ENCODE measurements at regions not wholly inside any gene's neighbourhood (a gene's known extent, or its start where the extent isn't known, plus 50 kb on each side); places are given as distances from the start of the nearest gene placed in this dataset.
"Not testable (repeated sequence)": the region's sequence is repeated elsewhere in the genome, so short reads cannot be mapped to it uniquely, and the experiment has no call there.

DNA sequence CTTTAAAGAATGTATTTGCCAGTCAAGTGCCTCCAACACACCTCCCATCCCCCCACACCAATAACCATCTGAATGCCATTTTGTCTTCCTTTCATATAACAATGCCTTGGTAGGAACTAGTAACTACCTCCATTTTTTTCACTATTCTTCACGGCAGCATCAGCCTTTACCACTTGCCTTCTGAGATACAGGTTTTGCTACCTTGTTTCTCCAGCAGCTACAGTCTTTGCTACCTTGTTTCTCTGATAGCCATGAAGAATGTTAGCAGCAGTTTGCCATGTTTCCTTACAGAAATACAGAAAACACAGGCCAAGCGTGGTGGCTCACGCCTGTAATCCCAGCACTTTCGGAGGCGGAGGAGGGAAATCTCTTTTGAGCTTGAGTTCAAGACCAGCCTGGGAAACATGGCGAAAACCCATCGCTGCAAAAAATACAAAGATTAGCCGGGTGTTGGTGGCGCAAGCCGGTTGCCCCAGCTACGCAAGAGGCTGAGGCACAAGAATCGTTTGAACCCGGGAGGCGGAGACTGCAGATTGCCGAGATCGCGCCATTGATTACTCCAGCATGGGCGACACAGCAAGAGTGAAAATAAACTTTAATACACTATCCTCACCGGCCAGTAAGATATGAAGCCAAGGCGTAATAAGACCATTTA, 100.9 kb downstream of the HFE start:
- TF ChIP-seq, protein P1, sequence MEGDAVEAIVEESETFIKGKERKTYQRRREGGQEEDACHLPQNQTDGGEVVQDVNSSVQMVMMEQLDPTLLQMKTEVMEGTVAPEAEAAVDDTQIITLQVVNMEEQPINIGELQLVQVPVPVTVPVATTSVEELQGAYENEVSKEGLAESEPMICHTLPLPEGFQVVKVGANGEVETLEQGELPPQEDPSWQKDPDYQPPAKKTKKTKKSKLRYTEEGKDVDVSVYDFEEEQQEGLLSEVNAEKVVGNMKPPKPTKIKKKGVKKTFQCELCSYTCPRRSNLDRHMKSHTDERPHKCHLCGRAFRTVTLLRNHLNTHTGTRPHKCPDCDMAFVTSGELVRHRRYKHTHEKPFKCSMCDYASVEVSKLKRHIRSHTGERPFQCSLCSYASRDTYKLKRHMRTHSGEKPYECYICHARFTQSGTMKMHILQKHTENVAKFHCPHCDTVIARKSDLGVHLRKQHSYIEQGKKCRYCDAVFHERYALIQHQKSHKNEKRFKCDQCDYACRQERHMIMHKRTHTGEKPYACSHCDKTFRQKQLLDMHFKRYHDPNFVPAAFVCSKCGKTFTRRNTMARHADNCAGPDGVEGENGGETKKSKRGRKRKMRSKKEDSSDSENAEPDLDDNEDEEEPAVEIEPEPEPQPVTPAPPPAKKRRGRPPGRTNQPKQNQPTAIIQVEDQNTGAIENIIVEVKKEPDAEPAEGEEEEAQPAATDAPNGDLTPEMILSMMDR (IDR thresholded peaks at IDR 0.05; ENCODE audit: control insufficient read depth, insufficient read depth, low read depth, low read length, missing control alignments), result no peak
- H3K4me3 ChIP-seq (ENCODE audit: control insufficient read depth, low read depth, low read length), result peak overlapping the region; percentile 58
- no peak for DNase-seq (ENCODE audit: low read depth)

DNA sequence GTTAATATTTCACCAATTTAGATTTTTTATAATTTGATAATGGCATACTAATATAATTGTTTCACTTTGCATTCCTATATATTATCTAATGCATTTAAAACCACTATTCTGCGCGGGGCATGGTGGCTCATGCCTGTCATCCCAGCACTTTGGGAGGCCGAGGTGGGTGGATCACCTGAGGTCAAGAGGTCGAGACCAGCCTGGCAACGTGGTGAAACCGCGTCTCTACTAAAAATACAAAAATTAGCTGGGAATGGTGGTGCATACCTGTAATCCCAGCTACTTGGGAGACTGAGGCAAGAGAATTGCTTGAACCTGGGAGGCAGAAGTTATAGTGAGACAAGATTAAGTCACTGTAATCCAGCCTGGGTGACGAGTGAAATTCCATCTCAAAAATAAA, 104.3 kb downstream of the HFE start:
- DNase-seq (ENCODE audit: low read depth); H3K4me3 ChIP-seq (ENCODE audit: control insufficient read depth, low read depth, low read length): not testable (repeated sequence)

DNA sequence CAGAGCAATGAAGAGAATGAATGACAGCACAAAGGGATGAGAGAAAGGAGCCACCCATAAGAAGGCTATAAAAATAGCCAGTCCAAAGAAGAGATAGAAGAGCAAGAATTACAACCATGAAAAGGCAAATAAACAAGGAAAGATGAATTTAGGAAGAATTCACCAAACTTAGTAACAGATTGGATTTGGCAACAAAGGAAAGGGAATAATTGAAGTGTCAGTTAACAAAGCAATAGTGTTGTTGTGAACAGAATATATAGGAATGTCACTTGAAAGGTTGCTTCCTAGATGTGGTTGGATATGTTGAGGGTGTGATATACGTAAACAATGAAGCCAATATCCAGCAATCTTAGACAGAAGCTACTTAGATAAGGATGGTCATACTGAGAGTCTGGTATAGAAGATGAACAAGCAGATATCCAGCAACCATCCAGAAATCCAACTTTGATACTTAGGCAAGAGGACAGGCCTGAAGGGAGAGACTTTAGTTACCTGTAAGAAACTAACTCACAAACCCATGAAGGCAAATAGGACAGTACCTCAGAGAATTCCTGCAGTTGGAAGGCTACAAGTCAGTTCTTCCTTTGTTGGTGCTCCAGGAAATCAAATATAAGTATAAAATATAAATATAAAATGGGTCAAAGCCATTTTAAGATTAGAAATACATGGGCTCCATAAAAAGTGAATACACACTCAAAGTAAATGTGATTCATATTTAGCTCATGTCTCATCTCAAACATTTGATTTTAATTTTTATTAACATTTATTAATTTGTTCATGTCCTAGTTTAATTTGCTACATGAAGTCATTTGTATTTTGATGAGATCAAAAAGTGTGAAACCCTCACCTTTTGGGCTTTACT, 106.5 kb downstream of the HFE start:
- TF ChIP-seq, protein P1 (IDR thresholded peaks at IDR 0.05; ENCODE audit: control insufficient read depth, insufficient read depth, low read depth, low read length, missing control alignments), result no peak
- H3K4me3 ChIP-seq (ENCODE audit: control insufficient read depth, low read depth, low read length), result no peak overlapping the region

DNA sequence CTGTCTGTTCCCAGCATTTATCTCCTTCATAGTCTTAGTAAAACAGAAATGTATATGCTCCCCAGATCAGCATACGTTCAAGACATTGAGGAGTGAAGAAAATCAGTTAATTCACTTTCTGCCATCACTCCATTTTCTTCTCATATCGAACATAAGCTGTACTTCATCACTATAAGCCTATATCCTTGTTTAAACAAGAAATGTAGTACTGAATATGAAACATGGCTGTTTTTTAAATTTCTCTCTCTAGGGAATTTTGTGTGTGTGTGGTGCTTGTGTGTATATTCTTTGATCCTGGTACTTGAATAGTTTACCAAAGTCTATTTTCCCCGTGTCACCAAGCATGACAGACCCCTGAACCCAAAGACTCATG, 107.1 kb downstream of the HFE start:
- DNase-seq (ENCODE audit: low read depth), result no peak
- TF ChIP-seq, protein P1 (IDR thresholded peaks at IDR 0.05; ENCODE audit: control insufficient read depth, insufficient read depth, low read depth, low read length, missing control alignments), result no peak
- H3K4me3 ChIP-seq (ENCODE audit: control insufficient read depth, low read depth, low read length), result no peak overlapping the region; the same call in 1 of the 2 replicates

More for the DNA sequence above, 106.5 kb downstream of the HFE start:
- DNase-seq (ENCODE audit: low read depth), result no peak

DNA sequence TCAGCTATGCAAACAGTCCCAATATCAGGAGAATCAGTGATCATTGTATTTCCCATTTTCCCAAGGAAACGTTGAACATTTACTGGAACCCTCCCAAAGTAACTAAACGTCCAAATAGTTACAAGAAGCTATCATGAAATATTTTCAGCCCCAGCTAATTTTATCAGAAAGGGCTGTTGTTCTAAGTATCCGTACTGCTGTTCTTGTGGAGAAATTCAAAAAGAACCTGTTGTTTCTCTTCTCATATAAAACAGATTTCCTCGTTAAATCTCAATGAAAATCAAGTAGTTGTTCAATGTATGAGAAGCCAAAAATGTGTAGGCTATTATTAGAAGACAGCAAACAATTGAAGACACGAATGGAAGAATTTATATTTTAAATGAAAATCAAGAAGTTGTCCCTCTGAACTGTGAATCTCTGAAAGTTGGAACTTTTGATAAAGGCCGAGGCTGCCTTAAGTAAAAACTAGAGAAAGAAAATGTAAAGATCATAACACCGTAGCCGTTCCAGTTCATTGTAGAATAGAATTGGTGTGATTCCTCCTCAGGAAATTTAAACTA, 107.7 kb downstream of the HFE start:
- H3K4me3 ChIP-seq (ENCODE audit: control insufficient read depth, low read depth, low read length), result peak overlapping the region; percentile 60
- TF ChIP-seq, protein P1 (IDR thresholded peaks at IDR 0.05; ENCODE audit: control insufficient read depth, insufficient read depth, low read depth, low read length, missing control alignments), result no peak
- DNase-seq (ENCODE audit: low read depth), result no peak

DNA sequence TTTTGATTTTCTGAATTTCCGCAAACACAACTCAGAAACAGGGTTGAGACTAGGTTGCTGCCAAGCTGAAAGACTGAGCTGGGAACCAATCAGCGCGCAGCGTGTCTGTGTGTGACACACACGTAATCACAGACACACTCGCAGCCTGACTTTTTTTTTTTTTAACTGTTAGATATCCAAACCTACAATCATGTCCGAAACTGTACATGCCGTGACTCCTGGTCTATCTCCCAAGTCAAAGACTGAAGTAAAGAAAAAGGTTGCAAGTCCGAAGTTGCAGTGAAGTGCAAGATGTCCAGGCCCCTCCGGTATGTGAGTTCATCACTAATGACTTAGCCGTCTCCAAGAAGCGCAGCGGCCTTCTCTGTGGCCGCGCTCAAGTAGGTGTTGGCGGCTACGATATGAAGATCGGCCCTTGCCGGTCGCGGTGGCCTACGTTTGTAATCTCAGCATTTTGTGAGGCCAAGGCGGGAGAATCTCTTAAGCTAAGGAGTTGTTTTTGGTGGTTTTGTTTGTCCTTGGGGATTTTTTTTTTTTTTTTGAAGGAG, 108.2 kb downstream of the HFE start:
- peak; percentile 87 for DNase-seq (ENCODE audit: low read depth)
- TF ChIP-seq, protein P1 (IDR thresholded peaks at IDR 0.05; ENCODE audit: control insufficient read depth, insufficient read depth, low read depth, low read length, missing control alignments), result no peak
- H3K4me3 ChIP-seq (ENCODE audit: control insufficient read depth, low read depth, low read length), result peak overlapping the region; percentile 60
